DOHH2 (cell line): ENCODE measurements at regions not wholly inside any gene's neighbourhood (a gene's known extent, or its start where the extent isn't known, plus 50 kb on each side); places are given as distances from the start of the nearest gene placed in this dataset.

Source experiments
- H3F3A ChIP-seq: fragments of 200-600 bp; sonication (generic), shearing (Covaris generic); 2 replicates; pipeline ENCODE4 v1.6.0; 2016; ENCODE audit warnings: antibody characterized with exemption, mild to moderate bottlenecking; ENCODE audit not compliant: control insufficient read depth, insufficient read depth
- H3K27ac ChIP-seq: fragments of 200-600 bp; sonication (generic); 2 replicates; pipeline ENCODE4 v1.5.1; 2014; ENCODE audit warnings: low read depth, mild to moderate bottlenecking, low read length, moderate library complexity
- H3K27me3 ChIP-seq: fragments of 200-600 bp; sonication (generic); 2 replicates; pipeline ENCODE4 v1.6.1; 2014; ENCODE audit warnings: mild to moderate bottlenecking, low read length, mixed read lengths; ENCODE audit not compliant: control insufficient read depth
- H3K36me3 ChIP-seq: fragments of 200-600 bp; sonication (generic); 2 replicates; pipeline ENCODE4 v1.6.1; 2014; ENCODE audit warnings: mild to moderate bottlenecking, low read length, moderate library complexity, mixed read lengths; ENCODE audit not compliant: control insufficient read depth
- H3K4me1 ChIP-seq: fragments of 200-600 bp; sonication (generic); 2 replicates; pipeline ENCODE4 v1.6.1; 2014; ENCODE audit warnings: mild to moderate bottlenecking, low read length, mixed read lengths; ENCODE audit not compliant: control insufficient read depth
- H3K4me2 ChIP-seq: fragments of 200-600 bp; sonication (generic); 2 replicates; pipeline ENCODE4 v1.6.0; 2014; ENCODE audit warnings: mild to moderate bottlenecking, low read length, moderate library complexity
- H3K4me3 ChIP-seq: fragments of 200-600 bp; sonication (generic); 2 replicates; pipeline ENCODE4 v1.5.1; 2014; ENCODE audit warnings: mild to moderate bottlenecking, low read length, mixed read lengths
- H3K79me2 ChIP-seq: fragments of 200-600 bp; sonication (generic); 2 replicates; pipeline ENCODE4 v1.6.1; 2014; ENCODE audit warnings: mild to moderate bottlenecking, low read length, mixed read lengths; ENCODE audit not compliant: control insufficient read depth
- H3K9me2 ChIP-seq: fragments of 200-600 bp; sonication (generic); replicated peaks from 2 replicates; pipeline ENCODE4 v1.6.1; 2014; ENCODE audit warnings: mild to moderate bottlenecking, low read length, mixed read lengths; ENCODE audit not compliant: control insufficient read depth
- H3K9me3 ChIP-seq: fragments of 200-600 bp; sonication (generic); 2 replicates; pipeline ENCODE4 v1.6.1; 2014; ENCODE audit warnings: antibody characterized with exemption, low read length, mixed read lengths; ENCODE audit not compliant: control insufficient read depth, insufficient read depth
- H4K20me1 ChIP-seq: fragments of 200-600 bp; sonication (generic); 2 replicates; pipeline ENCODE4 v1.6.0; 2014; ENCODE audit warnings: low read depth, mild to moderate bottlenecking, antibody characterized with exemption, low read length, moderate library complexity; ENCODE audit not compliant: control insufficient read depth, insufficient read depth
- CTCF ChIP-seq: fragments of 200-600 bp; sonication (generic); IDR thresholded peaks from one replicate; pipeline ENCODE4 v1.5.1; 2014; ENCODE audit warnings: antibody characterized with exemption, mild to moderate bottlenecking, low read depth, low read length; ENCODE audit not compliant: poor library complexity, severe bottlenecking
- EZH2phosphoT487 ChIP-seq: fragments of 200-600 bp; sonication (generic); IDR thresholded peaks from 2 replicates; pipeline ENCODE4 v1.6.1; 2017; ENCODE audit warnings: borderline replicate concordance, mild to moderate bottlenecking, antibody characterized with exemption, low read length, moderate library complexity, mixed read lengths

- H3K79me2 ChIP-seq, result no peaks in the 10 kb centered on the region
- TF ChIP-seq CTCF (no peak), EZH2phosphoT487 (no peak)
- H3K9me3 ChIP-seq, result peaks cover 3% of the 10 kb centered on the region; the same call in 1 of the 2 replicates
- no peaks in the 10 kb centered on the region for H3K27me3 ChIP-seq
- H3K27ac ChIP-seq, result no peak overlapping the region
- peak overlapping the region; percentile 28 for H3K4me2 ChIP-seq
- peaks cover 37% of the 10 kb centered on the region for H3K4me1 ChIP-seq
- H3F3A ChIP-seq, result no peaks in the 10 kb centered on the region
- H3K36me3 ChIP-seq, result no peaks in the 10 kb centered on the region
- no peaks in the 10 kb centered on the region for H4K20me1 ChIP-seq
- no peaks in the 10 kb centered on the region for H3K9me2 ChIP-seq
- H3K4me3 ChIP-seq, result no peak overlapping the region
Measured at GRCh38 chr6:119449331-119450156, 100.0 kb upstream of the MAN1A1 start.

- Histone ChIP-seq H4K20me1 (no peaks in the 10 kb centered on the region), H3K27ac (no peak overlapping the region), H3K4me3 (no peak overlapping the region), H3K4me2 (no peak overlapping the region), H3K9me3 (peaks cover 5% of the 10 kb centered on the region; the same call in 1 of the 2 replicates), H3K79me2 (no peaks in the 10 kb centered on the region), H3K27me3 (no peaks in the 10 kb centered on the region), H3F3A (no peaks in the 10 kb centered on the region), H3K36me3 (no peaks in the 10 kb centered on the region), H3K4me1 (peaks cover 49% of the 10 kb centered on the region), H3K9me2 (no peaks in the 10 kb centered on the region)
- TF ChIP-seq EZH2phosphoT487 (no peak), CTCF (no peak)
Measured at GRCh38 chr6:119447921-119448320, 98.4 kb upstream of the MAN1A1 start.

DNA sequence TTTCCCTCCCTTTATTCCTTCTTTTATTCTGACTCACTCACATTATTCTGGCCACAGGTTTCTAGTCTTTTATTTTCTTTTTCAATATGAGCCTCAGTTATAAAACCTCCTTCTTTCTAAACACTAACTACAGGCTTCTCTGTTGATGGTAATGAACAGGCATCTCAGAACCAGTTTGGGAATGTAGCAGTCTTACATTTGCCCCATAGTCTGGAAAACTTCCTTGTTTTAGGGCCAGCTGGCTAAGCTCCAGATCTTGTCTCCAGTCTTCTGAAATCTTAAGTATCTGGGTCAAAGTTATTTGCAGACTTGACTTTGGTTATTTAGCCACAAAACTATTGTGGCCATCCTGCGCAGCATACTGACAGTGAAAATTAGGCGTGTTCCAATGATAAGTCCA lies 97.0 kb upstream of the MAN1A1 start:
- H3F3A ChIP-seq, result no peaks in the 10 kb centered on the region
- no peaks in the 10 kb centered on the region for H3K36me3 ChIP-seq
- no peaks in the 10 kb centered on the region for H4K20me1 ChIP-seq
- no peak overlapping the region for H3K4me2 ChIP-seq
- no peak for TF ChIP-seq EZH2phosphoT487
- no peak for TF ChIP-seq CTCF
- H3K27ac ChIP-seq, result no peak overlapping the region
- H3K79me2 ChIP-seq, result no peaks in the 10 kb centered on the region
- no peaks in the 10 kb centered on the region for H3K9me2 ChIP-seq
- H3K4me3 ChIP-seq, result no peak overlapping the region
- peaks cover 5% of the 10 kb centered on the region; the same call in 1 of the 2 replicates for H3K9me3 ChIP-seq
- no peaks in the 10 kb centered on the region for H3K27me3 ChIP-seq
- H3K4me1 ChIP-seq, result peaks cover 57% of the 10 kb centered on the region
